COLO668 (cell line): ENCODE measurements at regions not wholly inside any gene's neighbourhood (a gene's known extent, or its start where the extent isn't known, plus 50 kb on each side); places are given as distances from the start of the nearest gene placed in this dataset.

Experiments used
- DNase-seq: peaks from one replicate; lab custom pipeline; 2025; ENCODE audit not compliant: unreplicated experiment; lab: John Stamatoyannopoulos, UW

DNA sequence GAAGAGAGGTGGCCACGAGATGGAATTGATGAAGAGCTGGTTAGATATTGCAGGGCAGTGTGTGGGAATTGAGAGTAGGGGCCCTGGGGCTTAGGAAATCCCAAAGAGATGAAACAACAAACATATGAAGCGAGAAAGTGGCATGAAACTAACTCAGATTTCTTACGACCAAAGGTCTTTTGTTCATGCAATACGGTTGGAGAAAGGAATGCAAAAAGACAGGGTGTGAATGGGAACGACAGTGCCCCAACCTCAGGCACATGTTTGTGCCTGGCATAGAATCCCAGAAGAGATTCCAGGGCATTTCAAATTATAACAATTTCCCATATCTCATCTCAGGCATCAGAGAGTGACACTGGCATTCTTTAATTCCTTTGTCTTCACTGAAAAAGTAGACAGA lies 199.2 kb downstream of the ACTL7B start:
- DNase-seq, result no peak

DNA sequence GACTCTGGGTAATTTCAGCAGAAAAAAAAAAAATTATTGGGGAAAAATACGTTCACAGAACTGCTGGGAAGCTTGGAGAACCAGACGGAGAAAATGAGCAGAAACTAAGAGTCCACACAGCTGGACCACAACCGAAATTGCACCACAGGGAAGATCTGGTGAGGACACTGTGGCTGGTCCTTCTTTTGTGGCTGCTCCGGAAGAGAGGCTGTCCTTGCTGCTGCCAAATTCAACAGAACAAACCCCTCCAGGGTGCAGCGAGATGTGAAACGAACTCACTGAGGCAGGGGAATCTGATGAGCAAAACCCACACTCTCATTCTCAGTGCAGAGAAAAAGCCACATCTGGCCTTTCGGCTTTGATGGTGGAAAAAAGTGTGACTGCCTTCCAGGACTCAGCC lies 200.0 kb downstream of the ACTL7B start:
- no peak for DNase-seq

DNA sequence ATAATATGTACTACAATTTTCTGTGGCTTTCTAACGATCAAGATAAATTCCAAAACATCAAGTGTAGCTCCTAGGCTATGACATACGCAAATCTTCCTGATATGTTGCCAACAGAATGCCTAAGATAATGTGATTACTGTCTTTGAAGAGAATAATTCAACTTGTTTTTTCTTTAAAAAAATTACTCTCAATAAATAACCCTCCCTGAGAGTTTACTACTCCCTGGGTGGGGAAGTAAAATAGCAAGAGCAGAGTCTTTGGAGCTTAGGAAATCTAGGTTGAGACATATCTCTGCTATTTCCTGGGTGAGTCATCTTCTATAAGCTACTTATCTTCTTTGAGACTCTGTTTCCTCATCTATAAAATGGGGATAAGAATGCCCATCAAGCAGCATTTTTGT lies 201.2 kb downstream of the ACTL7B start:
- no peak for DNase-seq

DNA sequence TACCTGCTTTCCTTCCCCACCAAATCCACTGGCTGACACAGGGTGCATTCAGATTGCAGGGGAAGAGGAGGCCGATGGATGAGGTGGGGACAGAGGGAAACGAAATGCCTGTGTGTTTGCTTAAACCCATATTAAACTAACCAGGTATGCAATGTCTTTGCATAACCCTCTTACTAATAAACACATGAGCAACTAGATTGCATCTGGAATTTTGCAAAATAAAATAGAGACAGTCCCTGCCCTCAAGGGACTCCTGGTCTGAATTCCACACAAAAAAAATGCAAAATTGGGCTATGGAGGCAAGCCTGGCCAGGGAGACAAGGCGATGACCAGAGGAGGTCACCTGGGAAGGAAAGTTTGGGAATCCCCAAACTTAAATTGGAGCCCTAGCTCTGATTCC lies 202.9 kb downstream of the ACTL7B start:
- no peak for DNase-seq

DNA sequence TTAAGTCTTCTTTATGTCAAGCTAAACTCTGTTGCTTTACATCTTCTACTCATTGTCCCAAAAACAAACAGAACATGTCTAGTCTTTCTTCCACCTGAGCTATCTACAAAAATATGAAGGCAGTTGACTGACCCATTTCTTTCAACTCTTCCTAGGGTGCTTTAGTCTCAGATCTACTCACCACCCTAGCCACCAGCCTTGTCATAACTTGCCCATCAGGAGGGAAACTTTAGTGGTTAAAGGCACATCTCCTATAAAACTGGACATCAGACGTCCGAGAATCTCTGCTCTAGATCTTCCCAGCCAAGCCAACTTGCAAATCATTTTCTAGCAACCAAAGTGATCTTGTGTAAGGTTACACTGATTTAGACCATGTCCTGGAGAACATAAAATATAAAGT lies 205.0 kb downstream of the ACTL7B start:
- no peak for DNase-seq

DNA sequence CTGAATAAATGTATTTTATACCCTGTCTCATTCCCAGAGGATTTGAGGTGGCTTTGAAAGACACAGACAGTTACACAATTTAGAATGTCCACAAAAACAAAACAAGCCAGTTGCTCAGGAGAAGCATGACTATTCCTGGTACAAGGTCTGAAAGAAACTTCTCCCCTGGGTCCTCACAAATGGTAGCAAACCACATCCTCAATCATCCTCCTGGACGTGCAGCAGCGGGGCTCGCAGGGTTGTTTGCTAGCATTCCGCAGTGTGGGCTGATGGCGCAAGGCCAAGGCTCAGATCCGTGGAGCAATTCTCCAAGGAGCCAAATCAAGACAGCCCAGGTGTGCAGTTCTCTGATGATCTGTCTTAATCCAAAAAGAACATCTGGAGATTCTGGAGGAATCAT lies 210.3 kb downstream of the ACTL7B start:
- no peak for DNase-seq

DNA sequence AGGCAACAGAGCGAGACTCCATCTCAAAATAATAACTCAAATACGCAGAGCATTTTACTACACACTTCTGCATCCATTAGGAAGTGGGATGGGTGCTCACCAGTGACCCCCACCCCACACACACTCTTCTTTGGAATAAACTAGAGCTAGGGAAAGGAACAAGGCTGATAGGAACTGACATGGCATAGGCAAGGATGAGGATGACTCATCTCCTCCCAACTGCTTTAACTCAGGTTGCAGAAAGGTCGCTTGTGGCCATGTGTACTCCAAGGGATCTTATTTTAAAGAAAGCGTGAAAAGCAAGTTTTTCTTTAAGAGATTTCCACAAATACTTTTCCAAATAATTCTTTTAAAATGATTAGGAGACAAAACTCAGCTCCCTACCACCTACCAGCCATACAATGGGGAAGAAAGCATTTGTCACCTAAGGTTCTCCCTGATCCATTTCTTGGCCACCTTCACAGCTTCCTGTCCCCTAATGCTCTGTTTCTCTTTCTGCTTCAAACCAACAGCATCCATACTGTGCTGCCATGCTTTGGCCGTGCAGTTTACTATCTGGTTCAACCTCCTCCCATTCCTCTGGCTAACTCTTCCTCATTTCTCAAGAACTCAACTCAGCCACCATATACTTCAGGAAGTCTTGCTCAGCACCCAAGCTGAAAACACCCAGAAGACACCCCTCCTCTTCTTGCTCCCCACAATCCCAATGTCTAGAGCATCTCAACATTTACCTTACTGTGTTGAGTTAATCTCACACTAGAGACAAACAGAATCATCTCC lies 211.9 kb downstream of the ACTL7B start:
- no peak for DNase-seq

DNA sequence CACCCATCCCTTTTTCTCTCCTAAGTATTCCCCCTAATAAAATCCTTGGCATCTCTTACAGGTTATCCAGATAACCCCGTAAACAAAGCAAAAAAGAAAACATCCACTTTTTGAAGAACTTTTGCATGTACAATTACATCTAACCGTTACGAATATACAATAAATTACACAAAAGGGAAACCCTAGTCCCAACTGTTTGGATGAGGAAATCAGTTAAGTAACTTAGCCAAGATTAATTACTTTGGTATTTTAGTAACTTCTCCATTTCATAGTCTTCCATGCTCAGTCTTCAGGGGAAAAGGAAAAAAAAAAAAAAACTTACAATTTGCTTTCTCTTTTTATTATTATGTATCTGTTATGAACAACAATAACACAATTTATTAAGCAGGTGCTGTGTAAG lies 212.9 kb downstream of the ACTL7B start:
- DNase-seq, result no peak

DNA sequence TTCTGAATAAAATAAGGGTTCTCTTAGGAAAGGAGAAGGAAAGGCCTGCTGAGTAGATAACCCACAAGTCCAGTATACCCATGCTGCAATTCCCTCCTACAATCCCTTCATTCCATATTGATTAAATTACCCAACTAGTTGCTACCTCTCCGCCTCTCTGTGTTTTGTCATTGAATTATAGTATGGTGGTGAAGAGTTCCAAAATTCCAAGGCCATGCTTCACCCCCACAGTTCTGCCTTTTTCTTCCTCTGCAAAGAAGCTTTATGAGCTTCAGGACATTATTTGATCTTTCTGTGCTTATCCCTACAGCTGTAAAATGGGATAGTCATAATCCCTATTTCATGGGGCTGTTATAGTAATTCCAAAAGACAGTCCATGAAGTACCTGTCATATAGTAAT lies 215.6 kb downstream of the ACTL7B start:
- no peak for DNase-seq

DNA sequence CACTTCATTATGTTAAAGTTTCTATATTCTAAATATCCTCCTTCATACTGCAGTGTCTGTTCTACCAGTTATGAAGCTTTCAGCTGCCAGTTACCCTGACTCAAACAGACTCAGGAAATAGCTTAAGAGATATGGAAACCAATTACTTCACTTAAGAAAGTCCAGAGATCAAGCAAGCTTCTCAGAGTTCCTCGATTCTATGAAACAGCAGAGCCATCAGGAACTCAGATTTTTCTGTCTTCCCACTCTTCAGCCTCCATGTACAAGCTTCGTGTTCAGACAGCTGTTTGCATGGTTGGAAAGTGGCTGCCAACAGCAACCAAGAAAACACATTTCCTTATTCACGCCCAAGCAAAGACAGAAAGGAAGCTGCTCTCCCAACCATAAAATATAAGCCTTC lies 216.1 kb downstream of the ACTL7B start:
- DNase-seq, result no peak

DNA sequence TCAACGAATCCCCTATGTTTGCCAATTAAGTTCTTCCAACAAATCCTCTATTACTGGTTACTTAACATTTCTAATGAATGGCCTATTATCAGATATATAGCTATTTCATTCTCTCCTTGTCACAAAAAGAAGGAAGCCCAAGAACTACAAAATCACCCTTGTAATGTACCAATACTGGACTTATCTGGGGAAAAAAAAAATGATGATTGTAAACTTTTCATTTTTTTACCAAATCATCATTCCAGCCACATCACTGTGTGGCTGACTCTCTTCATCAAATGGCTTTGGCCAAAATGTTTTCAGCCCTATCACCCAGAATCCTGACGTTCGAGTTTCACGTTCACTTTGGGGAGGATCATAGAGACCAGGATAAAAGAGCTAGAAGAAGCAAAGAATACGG lies 216.7 kb downstream of the ACTL7B start:
- no peak for DNase-seq

DNA sequence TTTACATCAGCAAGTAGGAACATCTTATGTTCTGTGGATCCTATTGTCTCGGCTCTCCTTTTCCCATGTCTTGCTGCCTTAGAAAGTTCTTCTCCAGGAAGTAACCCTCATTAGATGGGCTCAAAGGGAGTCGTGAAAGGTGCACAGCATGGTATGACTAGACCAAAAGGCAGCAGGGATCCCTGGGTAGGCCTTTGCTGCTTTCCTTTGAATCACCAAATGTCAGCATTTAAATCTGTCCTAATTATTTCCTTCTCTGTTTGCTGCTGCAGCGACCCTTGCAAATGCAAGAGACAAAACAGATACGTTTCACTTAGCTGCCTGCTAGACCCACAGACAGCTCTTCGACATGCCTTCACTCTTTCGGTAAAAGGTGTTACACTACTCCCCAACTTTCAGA lies 218.4 kb downstream of the ACTL7B start:
- no peak for DNase-seq

DNA sequence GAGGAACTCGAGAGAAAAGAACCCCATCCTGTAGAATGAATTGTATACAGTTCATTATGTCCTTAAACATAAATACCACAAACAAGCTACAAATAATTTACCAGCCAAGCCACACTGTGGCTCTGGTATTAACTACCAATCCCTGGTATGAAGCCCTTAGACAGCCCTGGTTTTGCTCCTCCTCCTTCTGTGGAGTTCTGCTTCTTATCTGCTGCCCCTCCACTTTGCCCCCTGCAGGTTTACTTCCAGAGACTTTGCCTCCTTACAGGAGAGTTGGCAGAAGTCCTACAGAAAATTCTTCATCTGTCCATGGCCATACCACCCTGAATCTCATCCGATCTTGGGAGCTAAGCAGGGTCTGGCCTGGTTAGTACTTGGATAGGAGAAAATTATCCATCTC lies 219.8 kb downstream of the ACTL7B start:
- DNase-seq, result no peak

DNA sequence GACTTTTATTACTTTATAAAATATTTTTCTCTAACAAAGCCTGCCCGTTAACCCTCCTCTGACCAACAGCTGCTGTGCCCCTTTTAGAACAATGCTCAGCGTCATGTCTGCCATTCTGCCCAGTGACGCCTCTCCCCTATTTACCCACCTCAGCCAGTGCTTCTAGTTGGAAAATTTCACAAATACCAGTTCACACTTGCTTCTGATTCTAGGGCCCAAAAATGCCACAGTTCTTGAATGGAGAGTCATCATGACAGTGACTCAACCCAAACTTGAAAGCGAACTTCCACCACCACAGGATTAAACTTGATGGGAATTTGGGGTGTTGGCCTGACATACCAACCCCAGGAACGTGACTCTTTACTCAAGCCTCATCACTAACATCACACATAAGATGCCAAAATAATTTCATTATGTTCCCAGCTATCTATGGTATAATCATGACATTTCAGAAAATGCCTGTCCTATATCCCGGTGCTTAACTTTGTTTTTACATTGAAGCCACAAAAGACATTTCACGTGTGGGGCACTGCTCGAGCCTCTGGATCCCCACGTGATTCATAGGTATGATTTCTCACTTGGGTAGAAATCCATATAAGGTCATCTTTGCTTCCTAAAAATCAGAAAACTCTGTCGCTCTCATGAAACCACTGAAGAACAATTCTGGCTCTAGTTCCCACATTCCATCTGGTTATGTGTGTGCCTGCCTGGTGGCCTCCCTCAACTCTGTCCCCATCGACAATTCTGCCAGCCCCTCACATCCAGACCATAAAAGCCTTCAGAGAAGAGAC lies 220.9 kb downstream of the ACTL7B start:
- no peak for DNase-seq

DNA sequence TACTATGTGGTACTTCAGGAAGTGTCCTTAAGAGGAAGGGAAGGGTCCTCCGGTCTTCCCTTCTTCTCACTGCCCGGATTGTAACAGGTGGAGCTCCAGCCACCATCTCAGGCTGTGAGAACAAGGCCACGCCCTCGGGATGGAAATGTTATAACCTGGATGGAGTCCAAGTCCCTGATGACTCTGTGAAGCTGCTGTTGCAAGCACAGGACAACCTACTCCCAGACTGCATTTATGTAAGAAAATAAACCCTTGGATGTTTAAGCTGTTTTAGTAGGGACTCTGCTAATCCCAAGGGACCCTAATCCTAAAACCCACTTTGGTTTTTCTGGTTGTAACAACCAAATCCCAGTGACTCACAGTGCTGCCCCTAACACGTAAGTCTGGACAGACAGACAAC lies 221.6 kb downstream of the ACTL7B start:
- DNase-seq, result peak; percentile 27

DNA sequence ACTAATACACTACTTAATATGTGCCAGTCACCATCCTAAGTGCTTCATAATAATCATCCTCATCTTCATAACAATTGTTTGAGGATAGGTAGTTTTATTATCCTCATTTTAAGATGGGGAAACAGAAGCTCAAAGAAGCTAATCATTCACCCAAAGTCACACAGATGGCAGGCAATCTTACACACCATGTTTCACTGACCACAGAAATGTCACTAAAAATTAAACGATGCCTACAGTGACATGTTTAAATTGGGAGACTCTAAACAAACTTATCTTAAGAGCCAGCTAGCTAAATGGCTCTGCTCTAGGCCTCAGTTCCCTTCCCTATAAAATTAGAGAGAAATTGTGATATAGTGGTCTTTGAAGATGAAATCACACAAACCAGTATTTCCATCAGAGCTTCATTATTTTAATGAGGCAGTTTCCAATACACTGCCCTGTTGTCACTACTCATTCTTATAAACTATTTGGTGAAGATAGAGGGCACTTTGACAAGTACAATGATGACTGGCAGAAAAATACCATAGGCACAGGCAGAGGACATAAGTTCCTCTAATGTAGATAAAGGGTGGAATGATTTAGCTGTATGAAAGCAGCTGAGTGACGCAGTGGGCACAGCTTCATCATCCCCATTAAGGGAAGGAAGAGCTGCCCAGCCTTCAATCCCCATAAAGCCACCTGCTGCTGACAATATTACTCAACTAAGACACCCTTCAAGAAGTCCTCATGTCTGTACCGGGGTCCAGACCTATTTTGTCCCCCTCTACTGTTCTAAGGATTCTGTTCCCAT lies 224.1 kb downstream of the ACTL7B start:
- no peak for DNase-seq

DNA sequence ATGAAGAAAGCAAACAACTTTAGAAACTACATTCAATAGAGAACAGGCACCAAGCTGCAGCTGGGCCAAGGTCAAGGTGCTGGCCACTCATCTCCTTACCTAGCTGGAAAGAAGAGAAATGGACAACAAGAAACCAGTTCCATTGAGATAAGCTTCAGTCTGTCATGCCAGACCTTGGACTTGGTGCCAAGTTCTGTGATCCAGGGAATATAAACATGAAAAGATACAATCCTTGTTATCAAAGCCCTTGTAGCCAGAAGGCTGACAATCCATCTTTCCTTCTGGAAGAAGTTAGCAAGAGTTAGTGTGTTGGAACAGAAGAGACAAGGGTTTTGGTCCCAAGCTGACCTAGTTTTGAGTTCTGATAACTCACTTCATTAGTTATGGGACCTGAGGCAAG lies 227.5 kb downstream of the ACTL7B start:
- no peak for DNase-seq

DNA sequence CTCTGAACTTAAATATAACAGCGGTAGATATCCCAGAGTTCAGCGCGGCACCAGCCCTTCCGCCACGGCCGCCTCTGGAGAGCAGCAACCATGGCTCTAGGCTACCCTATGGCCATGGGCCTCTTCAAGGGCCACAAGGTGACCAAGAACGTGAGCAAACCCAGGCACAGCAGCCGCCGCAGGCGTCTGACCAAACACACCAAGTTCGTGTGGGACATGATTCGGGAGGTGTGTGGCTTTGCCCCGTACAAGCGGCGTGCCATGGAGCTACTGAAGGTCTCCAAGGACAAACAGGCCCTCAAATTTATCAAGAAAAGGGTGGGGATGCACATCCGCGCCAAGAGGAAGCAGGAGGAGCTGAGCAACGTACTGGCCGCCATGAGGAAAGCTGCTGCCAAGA lies 229.0 kb downstream of the ACTL7B start:
- DNase-seq, result no peak

DNA sequence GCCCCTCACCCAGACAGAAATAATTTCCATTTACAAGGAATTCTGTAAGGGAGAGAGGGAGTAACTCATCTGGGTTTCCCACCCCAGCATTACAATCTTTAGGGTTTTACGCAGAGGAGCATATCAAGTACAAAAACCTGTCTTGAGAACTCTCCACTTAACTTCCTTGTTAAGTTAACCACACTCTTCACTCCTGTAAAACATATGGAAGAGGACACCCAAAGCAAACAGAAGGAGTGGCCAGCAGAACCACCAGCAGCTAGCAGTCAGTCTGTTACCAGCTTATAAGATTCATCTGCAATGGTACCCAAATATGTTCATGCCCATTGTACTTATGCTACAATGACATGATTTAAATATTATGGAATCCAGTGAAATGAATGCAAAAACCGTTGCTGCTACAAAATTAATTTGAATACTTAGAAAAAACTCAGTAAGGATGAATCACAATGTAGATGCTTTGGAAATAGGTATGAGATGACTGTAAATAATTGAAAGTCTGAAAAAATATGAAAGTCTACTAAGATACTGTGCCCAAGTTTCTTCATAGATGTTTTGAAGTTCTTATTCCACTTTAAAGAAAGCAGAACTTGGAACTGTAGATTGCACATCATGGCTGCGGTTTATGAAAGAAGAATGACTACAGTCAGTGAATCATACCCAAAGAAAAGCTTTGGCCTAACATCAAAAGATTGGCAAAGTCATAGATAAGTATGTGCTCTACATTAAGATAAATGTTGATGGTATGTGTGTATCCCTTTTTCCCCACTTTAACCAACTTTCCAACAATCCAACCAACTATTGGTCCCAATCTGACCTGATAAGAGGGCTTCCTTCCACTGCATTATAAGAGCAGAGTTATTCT lies 233.6 kb downstream of the ACTL7B start:
- no peak for DNase-seq

DNA sequence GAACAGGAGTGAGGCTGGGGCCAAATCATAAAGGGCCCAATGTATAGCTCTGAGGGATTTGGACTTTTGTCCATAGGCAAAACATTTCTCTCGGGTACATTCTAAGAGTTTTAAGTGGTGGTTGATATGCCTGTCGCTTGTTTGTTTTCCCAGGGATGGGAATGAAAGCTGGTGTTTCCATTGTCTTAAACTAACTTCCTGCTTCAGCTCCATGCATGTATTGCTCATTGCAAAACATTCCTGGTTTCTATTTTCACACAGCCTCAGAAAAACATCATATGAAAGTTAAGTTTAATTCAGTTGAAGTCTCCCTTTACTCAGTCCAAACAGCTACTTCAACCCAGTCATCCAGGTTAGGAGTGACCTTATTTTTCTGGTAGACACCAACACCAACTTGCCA lies 235.0 kb downstream of the ACTL7B start:
- DNase-seq, result no peak
